SK-N-SH (cell line): ENCODE measurements at regions not wholly inside any gene's neighbourhood (a gene's known extent, or its start where the extent isn't known, plus 50 kb on each side); places are given as distances from the start of the nearest gene placed in this dataset.
"Not testable (repeated sequence)": the region's sequence is repeated elsewhere in the genome, so short reads cannot be mapped to it uniquely, and the experiment has no call there.

Experiments
- CTCF ChIA-PET: fragments of 300-600, 350-600 bp; formaldehyde crosslinking; extraction: SDS; loops from one replicate; lab custom pipeline; 2021; lab: Yijun Ruan, JAX
- POLR2A ChIA-PET: fragments of 350-600 bp; sonication (Branson Sonifier 250); formaldehyde crosslinking; extraction: SDS; loops from one replicate; lab custom pipeline; 2020; ENCODE audit warnings: antibody characterized with exemption, inconsistent platforms; lab: Yijun Ruan, JAX
- DNase-seq: peaks from one replicate; pipeline ENCODE4 v3.0.0; 2012
- H2AFZ ChIP-seq: fragments of 200-600 bp; sonication (generic); 2 replicates; pipeline ENCODE4 v1.8.1; 2016; ENCODE audit warnings: antibody characterized with exemption, mild to moderate bottlenecking, low read depth
- H3F3A ChIP-seq: fragments of 200-600 bp; sonication (generic); replicated peaks from 2 replicates; pipeline ENCODE3; 2016; ENCODE audit warnings: antibody characterized with exemption, mild to moderate bottlenecking; ENCODE audit not compliant: insufficient read depth
- H3K27ac ChIP-seq, 2 experiments: fragments of 200-500 bp in 1 of 2; fragments of 200-600 bp in 1 of 2; sonication (Bioruptor generic) in 1 of 2; sonication (generic), shearing (Covaris generic) in 1 of 2; 2 replicates each; pipeline versions ENCODE4 v1.5.1 to v1.6.1; 2014 to 2016; ENCODE audit warnings: low read depth in 2 of 2, inconsistent platforms in 1 of 2, low read length in 1 of 2, mild to moderate bottlenecking in 1 of 2, mixed read lengths in 1 of 2
- H3K27me3 ChIP-seq: fragments of 200-600 bp; sonication (generic), shearing (Covaris generic); 2 replicates; pipeline ENCODE4 v1.6.1; 2016; ENCODE audit warnings: mixed run types; ENCODE audit not compliant: insufficient read depth
- H3K36me3 ChIP-seq, 2 experiments: fragments of 200-500 bp in 1 of 2; fragments of 200-600 bp in 1 of 2; sonication (Bioruptor generic) in 1 of 2; sonication (generic) in 1 of 2; replicated peaks in 1 of 2; 2 replicates each; pipeline versions ENCODE3 to v1.5.1; 2014 to 2016; ENCODE audit warnings: low read length in 1 of 2, mild to moderate bottlenecking in 1 of 2; ENCODE audit not compliant: insufficient read depth in 2 of 2, control insufficient read depth in 1 of 2
- H3K4me1 ChIP-seq, 2 experiments: fragments of 200-500 bp in 1 of 2; fragments of 200-600 bp in 1 of 2; sonication (Bioruptor generic) in 1 of 2; sonication (generic), shearing (Covaris generic) in 1 of 2; 2 replicates each; pipeline versions ENCODE4 v1.5.1 to v1.6.1; 2014 to 2016; ENCODE audit warnings: low read depth in 1 of 2, low read length in 1 of 2, mixed run types in 1 of 2; ENCODE audit not compliant: insufficient read depth in 2 of 2, control insufficient read depth in 1 of 2
- H3K4me2 ChIP-seq: fragments of 200-600 bp; sonication (generic), shearing (Covaris generic); 2 replicates; pipeline ENCODE4 v1.6.1; 2017; ENCODE audit warnings: mixed run types
- H3K4me3 ChIP-seq, 2 experiments: fragments of 200-500 bp in 1 of 2; fragments of 200-600 bp in 1 of 2; sonication (Bioruptor generic) in 1 of 2; sonication (generic), shearing (Covaris generic) in 1 of 2; 2 replicates each; pipeline versions ENCODE4 v1.5.1 to v1.8.1; 2014 to 2016; ENCODE audit warnings: low read depth in 2 of 2, inconsistent platforms in 1 of 2, low read length in 1 of 2, mild to moderate bottlenecking in 1 of 2, mixed read lengths in 1 of 2, moderate library complexity in 1 of 2
- H3K79me2 ChIP-seq: fragments of 200-600 bp; sonication (generic); 2 replicates; pipeline ENCODE4 v1.8.1; 2017; ENCODE audit warnings: mild to moderate bottlenecking; ENCODE audit not compliant: insufficient read depth
- H3K9ac ChIP-seq: fragments of 200-600 bp; sonication (generic); 2 replicates; pipeline ENCODE4 v1.6.1; 2017; ENCODE audit warnings: mixed run types
- H3K9me2 ChIP-seq: fragments of 200-600 bp; sonication (generic); 2 replicates; pipeline ENCODE4 v1.6.1; 2017; ENCODE audit warnings: mixed run types
- H3K9me3 ChIP-seq: fragments of 200-600 bp; sonication (generic); 2 replicates; pipeline ENCODE4 v1.6.1; 2017; ENCODE audit warnings: mixed run types, mild to moderate bottlenecking, moderate library complexity
- H4K20me1 ChIP-seq: fragments of 200-600 bp; sonication (generic); 2 replicates; pipeline ENCODE4 v1.6.1; 2017; ENCODE audit warnings: mild to moderate bottlenecking, mixed run types; ENCODE audit not compliant: insufficient read depth
- WGBS: methylation state at CpG from one replicate; pipeline ENCODE4 v1.1.6; 2017; ENCODE audit warnings: low lambda C conversion rate; 5-methylcytosine and 5-hydroxymethylcytosine counted together

GRCh38 chr2:110384736-110385119, 87.9 kb downstream of the LIMS4 start:
- H3K9me3 ChIP-seq, H3K27ac ChIP-seq, H3K27me3 ChIP-seq, H2AFZ ChIP-seq, H3K9ac ChIP-seq, H4K20me1 ChIP-seq, H3K4me2 ChIP-seq, CTCF ChIA-PET, H3K79me2 ChIP-seq, DNase-seq, H3K4me1 ChIP-seq, H3F3A ChIP-seq, H3K4me3 ChIP-seq, H3K36me3 ChIP-seq, H3K9me2 ChIP-seq, POLR2A ChIA-PET: not testable (repeated sequence)
- 80% methylated on average over 1 of the region's 13 CpGs for WGBS

- H3K9me2 ChIP-seq, H3K4me1 ChIP-seq, H3K27me3 ChIP-seq, DNase-seq, H3F3A ChIP-seq, H3K9me3 ChIP-seq, H2AFZ ChIP-seq, H3K27ac ChIP-seq, H3K4me2 ChIP-seq, CTCF ChIA-PET, H4K20me1 ChIP-seq, H3K9ac ChIP-seq, H3K4me3 ChIP-seq, POLR2A ChIA-PET, H3K79me2 ChIP-seq, H3K36me3 ChIP-seq: not testable (repeated sequence)
- no CpG with 5 or more reads among the region's 50 CpGs for WGBS
These were observed 88.4 kb downstream of the LIMS4 start for GRCh38 chr2:110384109-110384735.

- H3F3A ChIP-seq, H3K4me3 ChIP-seq: not testable (repeated sequence)
- no CpG with 5 or more reads among the region's 75 CpGs for WGBS
These were observed 89.2 kb downstream of the LIMS4 start for GRCh38 chr2:110383163-110384048.

GRCh38 chr2:110373519-110373918, 99.1 kb downstream of the LIMS4 start:
- H3F3A ChIP-seq, H3K4me3 ChIP-seq, H3K36me3 ChIP-seq, H3K27me3 ChIP-seq, H3K27ac ChIP-seq, H3K9me3 ChIP-seq, H3K4me1 ChIP-seq, H3K4me2 ChIP-seq, H4K20me1 ChIP-seq, H3K79me2 ChIP-seq, H3K9me2 ChIP-seq, DNase-seq, H2AFZ ChIP-seq, H3K9ac ChIP-seq, POLR2A ChIA-PET, CTCF ChIA-PET: not testable (repeated sequence)
- WGBS: 100% methylated on average over 2 of the region's 2 CpGs

More at GRCh38 chr2:110383163-110384048, 89.2 kb downstream of the LIMS4 start:
- DNase-seq, H3K9me2 ChIP-seq, CTCF ChIA-PET, H3K4me2 ChIP-seq, H3K9me3 ChIP-seq, POLR2A ChIA-PET, H2AFZ ChIP-seq, H3K27me3 ChIP-seq, H4K20me1 ChIP-seq, H3K79me2 ChIP-seq, H3K36me3 ChIP-seq, H3K27ac ChIP-seq, H3K4me1 ChIP-seq, H3K9ac ChIP-seq: not testable (repeated sequence)

GRCh38 chr2:110371633-110372032, 101.0 kb downstream of the LIMS4 start:
- H3K4me1 ChIP-seq, POLR2A ChIA-PET, CTCF ChIA-PET, H3K4me3 ChIP-seq, H3K9me2 ChIP-seq, H3K9me3 ChIP-seq, H3K9ac ChIP-seq, H3K36me3 ChIP-seq, H3F3A ChIP-seq, H3K27me3 ChIP-seq, H2AFZ ChIP-seq, H3K79me2 ChIP-seq, H3K4me2 ChIP-seq, DNase-seq, H3K27ac ChIP-seq, H4K20me1 ChIP-seq: not testable (repeated sequence)
- WGBS: 83% methylated on average over 2 of the region's 2 CpGs

GRCh38 chr2:110357616-110358015, 115.0 kb downstream of the LIMS4 start:
- H3K9me2 ChIP-seq, H3F3A ChIP-seq, H3K36me3 ChIP-seq, H3K4me3 ChIP-seq, H3K4me2 ChIP-seq, H3K79me2 ChIP-seq, H4K20me1 ChIP-seq, H3K9me3 ChIP-seq, H2AFZ ChIP-seq, CTCF ChIA-PET, H3K27me3 ChIP-seq, H3K9ac ChIP-seq, H3K27ac ChIP-seq, POLR2A ChIA-PET, H3K4me1 ChIP-seq, DNase-seq: not testable (repeated sequence)
- no CpG with 5 or more reads among the region's 2 CpGs for WGBS
